HEK293T (cell line): ENCODE measurements at regions not wholly inside any gene's neighbourhood (a gene's known extent, or its start where the extent isn't known, plus 50 kb on each side); places are given as distances from the start of the nearest gene placed in this dataset.

Source experiments
- ARNT ChIP-seq: fragments of 450-650 bp; IDR thresholded peaks from 2 replicates; pipeline ENCODE4 v1.6.1; 2017; ENCODE audit warnings: mild to moderate bottlenecking
- BHLHE40 ChIP-seq: fragments of 450-650 bp; IDR thresholded peaks from 2 replicates; pipeline ENCODE4 v1.6.1; 2016; ENCODE audit warnings: mild to moderate bottlenecking, moderate library complexity, borderline replicate concordance
- CTBP1 ChIP-seq: fragments of 450-650 bp; IDR thresholded peaks from 2 replicates; pipeline ENCODE4 v1.6.1; 2016; ENCODE audit warnings: borderline replicate concordance
- FOXA1 ChIP-seq: fragments of 450-650 bp; IDR thresholded peaks from 2 replicates; pipeline ENCODE4 v1.6.1; 2016; ENCODE audit warnings: mild to moderate bottlenecking
- FOXK2 ChIP-seq: fragments of 450-650 bp; IDR thresholded peaks from 2 replicates; pipeline ENCODE4 v1.6.1; 2016; ENCODE audit warnings: mild to moderate bottlenecking
- FOXM1 ChIP-seq: fragments of 450-650 bp; IDR thresholded peaks from 2 replicates; pipeline ENCODE4 v1.6.1; 2017; ENCODE audit warnings: mild to moderate bottlenecking, borderline replicate concordance
- HDGF ChIP-seq: fragments of 450-650 bp; IDR thresholded peaks from 2 replicates; pipeline ENCODE4 v1.6.1; 2017; ENCODE audit warnings: antibody characterized with exemption, borderline replicate concordance
- LEF1 ChIP-seq: fragments of 450-650 bp; IDR thresholded peaks from 2 replicates; pipeline ENCODE4 v1.6.1; 2017; ENCODE audit warnings: mild to moderate bottlenecking, borderline replicate concordance
- PKNOX1 ChIP-seq: fragments of 450-650 bp; IDR thresholded peaks from 2 replicates; pipeline ENCODE4 v1.6.1; 2016
- SP1 ChIP-seq: fragments of 450-650 bp; IDR thresholded peaks from 2 replicates; pipeline ENCODE4 v1.6.1; 2017
- SUZ12 ChIP-seq: fragments of 450-650 bp; IDR thresholded peaks from 2 replicates; pipeline ENCODE4 v1.6.1; 2016; ENCODE audit warnings: mild to moderate bottlenecking
- TARDBP ChIP-seq: fragments of 450-650 bp; IDR thresholded peaks from 2 replicates; pipeline ENCODE4 v1.6.1; 2016
- ZNF384 ChIP-seq: fragments of 450-650 bp; IDR thresholded peaks from 2 replicates; pipeline ENCODE4 v1.6.1; 2016

GRCh38 chr3:163601426-163601825 is 1476.9 kb downstream of the SI start:
- TF ChIP-seq FOXA1 (no peak), FOXM1 (no peak), CTBP1 (no peak), ZNF384 (no peak), BHLHE40 (no peak), SP1 (no peak), SUZ12 (no peak), ARNT (no peak), HDGF (no peak), LEF1 (no peak), FOXK2 (no peak), PKNOX1 (no peak), TARDBP (no peak)
